Endothelial cell (in vitro differentiated cells): ENCODE measurements at regions not wholly inside any gene's neighbourhood (a gene's known extent, or its start where the extent isn't known, plus 50 kb on each side); places are given as distances from the start of the nearest gene placed in this dataset.

Experiments
- DNase-seq: peaks from one replicate; pipeline ENCODE4 v3.0.0; 2021; ENCODE audit warnings: low spot score
- H3K27ac Mint-ChIP-seq: one replicate; pipeline ENCODE4 v1.8.0; 2021; ENCODE audit warnings: mixed read lengths, inconsistent platforms; ENCODE audit not compliant: unreplicated experiment
- H3K27me3 Mint-ChIP-seq: one replicate; pipeline ENCODE4 v1.8.0; 2021; ENCODE audit warnings: mild to moderate bottlenecking, moderate library complexity, mixed read lengths, inconsistent platforms; ENCODE audit not compliant: unreplicated experiment
- H3K36me3 Mint-ChIP-seq: one replicate; pipeline ENCODE4 v1.8.0; 2021; ENCODE audit warnings: mild to moderate bottlenecking, low read depth, mixed read lengths, inconsistent platforms; ENCODE audit not compliant: unreplicated experiment
- H3K4me1 Mint-ChIP-seq: one replicate; pipeline ENCODE4 v1.8.0; 2021; ENCODE audit warnings: mild to moderate bottlenecking, mixed read lengths, inconsistent platforms; ENCODE audit not compliant: unreplicated experiment
- H3K4me3 Mint-ChIP-seq: one replicate; pipeline ENCODE4 v1.8.0; 2021; ENCODE audit warnings: mild to moderate bottlenecking, mixed read lengths, inconsistent platforms; ENCODE audit not compliant: unreplicated experiment
- H3K9me3 Mint-ChIP-seq: one replicate; pipeline ENCODE4 v1.8.0; 2021; ENCODE audit warnings: mixed read lengths, inconsistent platforms; ENCODE audit not compliant: unreplicated experiment
- TF ChIP-seq, protein P1 (sequence below): fragments of 200-600 bp; sonication (generic); IDR thresholded peaks from one replicate; pipeline ENCODE4 v1.5.0; 2021; ENCODE audit warnings: antibody characterized with exemption; ENCODE audit not compliant: unreplicated experiment

DNA sequence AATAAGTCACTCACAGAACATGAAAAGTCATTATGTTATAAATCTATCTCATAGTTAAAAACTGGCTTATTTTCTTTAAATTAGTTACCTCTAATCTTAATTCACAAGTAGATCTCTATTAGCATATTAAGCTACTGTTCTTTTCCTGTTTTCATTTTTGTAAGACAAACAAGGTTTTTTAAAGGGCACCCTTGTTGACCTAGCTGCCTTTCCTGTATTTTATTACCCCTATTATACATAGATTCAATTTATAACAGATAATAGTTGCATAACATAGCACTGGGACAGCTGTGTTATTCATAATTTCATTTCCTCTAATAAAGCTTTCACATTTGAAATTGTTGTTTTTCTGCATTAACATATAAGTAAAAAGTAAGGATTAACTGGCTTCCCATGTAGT, 1500.7 kb upstream of the FLRT2 start:
- Mint-ChIP-seq H3K27me3 (no peaks in the 10 kb centered on the region), H3K36me3 (no peaks in the 10 kb centered on the region), H3K27ac (no peak overlapping the region), H3K4me3 (no peak overlapping the region), H3K9me3 (no peaks in the 10 kb centered on the region), H3K4me1 (peaks cover 4% of the 10 kb centered on the region)
- no peak for DNase-seq
- TF ChIP-seq, protein P1, sequence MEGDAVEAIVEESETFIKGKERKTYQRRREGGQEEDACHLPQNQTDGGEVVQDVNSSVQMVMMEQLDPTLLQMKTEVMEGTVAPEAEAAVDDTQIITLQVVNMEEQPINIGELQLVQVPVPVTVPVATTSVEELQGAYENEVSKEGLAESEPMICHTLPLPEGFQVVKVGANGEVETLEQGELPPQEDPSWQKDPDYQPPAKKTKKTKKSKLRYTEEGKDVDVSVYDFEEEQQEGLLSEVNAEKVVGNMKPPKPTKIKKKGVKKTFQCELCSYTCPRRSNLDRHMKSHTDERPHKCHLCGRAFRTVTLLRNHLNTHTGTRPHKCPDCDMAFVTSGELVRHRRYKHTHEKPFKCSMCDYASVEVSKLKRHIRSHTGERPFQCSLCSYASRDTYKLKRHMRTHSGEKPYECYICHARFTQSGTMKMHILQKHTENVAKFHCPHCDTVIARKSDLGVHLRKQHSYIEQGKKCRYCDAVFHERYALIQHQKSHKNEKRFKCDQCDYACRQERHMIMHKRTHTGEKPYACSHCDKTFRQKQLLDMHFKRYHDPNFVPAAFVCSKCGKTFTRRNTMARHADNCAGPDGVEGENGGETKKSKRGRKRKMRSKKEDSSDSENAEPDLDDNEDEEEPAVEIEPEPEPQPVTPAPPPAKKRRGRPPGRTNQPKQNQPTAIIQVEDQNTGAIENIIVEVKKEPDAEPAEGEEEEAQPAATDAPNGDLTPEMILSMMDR = no peak

DNA sequence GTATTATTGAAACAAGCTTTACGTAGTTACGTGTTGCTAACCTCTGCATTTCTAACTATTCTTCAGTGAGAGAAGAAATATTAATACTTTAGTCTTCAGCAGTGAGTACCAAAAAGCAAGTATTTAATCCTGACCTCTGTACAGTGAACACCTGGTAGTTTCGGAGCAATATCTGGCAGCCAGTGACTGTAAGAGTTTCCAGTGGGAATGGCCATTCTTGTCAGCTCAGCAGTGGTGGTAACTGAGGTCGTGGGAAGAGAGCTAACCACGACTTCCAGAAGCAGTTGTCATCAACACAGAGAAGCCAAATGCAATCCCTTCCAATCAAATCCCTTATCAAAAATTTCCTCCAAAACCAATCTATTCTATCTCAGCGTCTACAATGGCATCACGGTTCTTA, 1500.2 kb upstream of the FLRT2 start:
- Mint-ChIP-seq H3K9me3 (no peaks in the 10 kb centered on the region), H3K27me3 (no peaks in the 10 kb centered on the region), H3K27ac (no peak overlapping the region), H3K4me3 (no peak overlapping the region), H3K36me3 (no peaks in the 10 kb centered on the region), H3K4me1 (peaks cover 4% of the 10 kb centered on the region)
- TF ChIP-seq, protein P1 = no peak
- no peak for DNase-seq

DNA sequence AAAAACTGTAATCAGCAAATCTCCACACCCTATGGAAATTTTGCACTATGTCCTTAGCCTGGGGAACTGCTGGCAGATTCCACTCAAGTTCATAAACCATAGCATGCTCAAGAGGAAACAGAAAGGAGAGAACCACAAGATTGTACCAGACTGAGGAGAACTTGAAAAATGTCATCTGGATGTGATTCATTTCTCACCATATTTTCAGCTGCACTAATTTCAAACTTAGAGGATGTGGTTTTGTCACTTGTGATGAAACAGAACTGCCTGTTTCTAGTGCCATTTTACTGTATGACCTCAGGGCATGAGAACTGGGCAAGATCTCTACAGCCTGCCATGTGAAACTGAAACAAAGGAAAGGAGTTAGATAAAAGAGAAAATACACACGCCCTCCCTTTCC, 1493.1 kb upstream of the FLRT2 start:
- DNase-seq = no peak
- Mint-ChIP-seq H3K4me3 (no peak overlapping the region), H3K9me3 (no peaks in the 10 kb centered on the region), H3K27ac (no peak overlapping the region), H3K36me3 (no peaks in the 10 kb centered on the region), H3K27me3 (no peaks in the 10 kb centered on the region), H3K4me1 (no peaks in the 10 kb centered on the region)
- TF ChIP-seq, protein P1 = no peak

DNA sequence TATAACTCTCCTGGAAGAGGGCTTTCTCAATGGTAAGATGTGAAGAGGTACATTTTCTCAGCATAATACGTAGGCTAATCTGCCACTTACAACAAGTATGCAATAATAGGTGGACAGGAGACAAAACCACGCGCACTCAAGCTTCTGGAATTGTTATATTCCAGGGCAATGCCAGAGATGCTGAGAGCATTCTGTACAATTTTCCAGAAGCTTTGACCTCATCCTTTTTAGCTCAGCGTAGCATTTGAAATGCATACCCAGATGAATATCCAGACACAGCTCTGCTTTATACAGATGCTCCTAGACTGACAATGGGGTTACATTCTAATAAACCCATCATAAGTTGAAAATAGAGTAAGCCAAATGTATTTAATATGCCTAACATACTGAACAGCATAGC, 1492.4 kb upstream of the FLRT2 start:
- TF ChIP-seq, protein P1 = no peak
- H3K36me3 Mint-ChIP-seq = no peaks in the 10 kb centered on the region

DNA sequence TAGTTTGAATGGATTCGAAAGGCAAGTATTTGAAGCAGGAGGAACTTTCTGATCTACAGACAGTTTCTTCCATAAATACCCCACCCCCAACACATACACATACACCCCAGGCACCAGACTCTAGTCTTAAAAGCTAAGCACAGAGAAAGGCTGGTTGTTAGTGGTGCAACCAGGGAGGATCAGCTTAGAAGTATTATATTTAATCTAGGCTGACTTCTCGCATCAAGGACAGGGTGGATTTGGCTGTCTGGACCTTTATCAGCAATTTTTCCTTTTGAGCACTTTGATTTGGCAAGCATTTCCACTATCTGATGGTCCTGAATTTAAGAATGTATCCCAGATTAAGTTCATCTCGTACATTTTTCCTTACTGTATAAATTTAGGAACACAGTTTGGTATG, 1489.8 kb upstream of the FLRT2 start:
- Mint-ChIP-seq H3K4me3 (no peak overlapping the region), H3K9me3 (no peaks in the 10 kb centered on the region), H3K27ac (no peak overlapping the region), H3K4me1 (no peaks in the 10 kb centered on the region), H3K27me3 (no peaks in the 10 kb centered on the region), H3K36me3 (no peaks in the 10 kb centered on the region)
- no peak for DNase-seq
- TF ChIP-seq, protein P1 = no peak

More for the DNA sequence above, 1492.4 kb upstream of the FLRT2 start:
- Mint-ChIP-seq H3K27ac (no peak overlapping the region), H3K4me1 (no peaks in the 10 kb centered on the region), H3K9me3 (no peaks in the 10 kb centered on the region), H3K4me3 (no peak overlapping the region), H3K27me3 (no peaks in the 10 kb centered on the region)
- no peak for DNase-seq
